ENCODE measurements at regions not wholly inside any gene's neighbourhood (a gene's known extent, or its start where the extent isn't known, plus 50 kb on each side); places are given as distances from the start of the nearest gene placed in this dataset.

DNA sequence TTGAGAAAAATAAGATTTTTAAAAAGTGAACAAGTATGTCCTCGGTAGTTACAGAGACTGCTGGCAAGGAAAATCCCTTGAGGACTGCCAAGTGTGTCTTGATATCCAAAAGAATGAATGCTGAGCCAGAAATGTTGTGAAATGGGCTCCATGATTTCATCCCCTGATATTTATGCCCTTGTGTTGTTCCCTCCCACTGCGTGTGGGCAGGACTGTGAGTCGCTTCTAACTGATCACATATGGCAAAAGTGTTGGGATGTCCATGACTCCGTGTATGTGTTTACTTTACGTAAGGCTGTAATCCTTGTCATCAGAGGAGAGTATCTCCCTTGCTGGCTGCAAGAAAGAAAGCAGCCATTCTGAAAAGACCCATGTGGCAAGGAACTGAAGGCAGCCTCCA lies 285.1 kb downstream of the SS18 start:
- H3K9ac ChIP-seq (ENCODE audit: control insufficient read depth, extremely low read depth, insufficient read depth, low read length), result no peak overlapping the region
- no peak overlapping the region for H2AFZ ChIP-seq (ENCODE audit: control insufficient read depth, low read length)
- H3K4me3 ChIP-seq (ENCODE audit: control insufficient read depth in 2 of 3, extremely low read depth in 1 of 3, insufficient read depth in 2 of 3, low read depth in 1 of 3, low read length in 3 of 3), result no peak overlapping the region
- H4K20me1 ChIP-seq (ENCODE audit: control insufficient read depth, extremely low read depth, insufficient read depth, low read length), result no peaks in the 10 kb centered on the region
- no peaks in the 10 kb centered on the region for H3K36me3 ChIP-seq (ENCODE audit: control insufficient read depth in 2 of 2, extremely low read depth in 1 of 2, insufficient read depth in 2 of 2, low read length in 2 of 2)
- dilution Hi-C loops (cut with MboI; ENCODE audit: extremely low pct_ligation_motif_present, low sequenced_read_pairs), result no loop called here
- H3K27ac ChIP-seq (ENCODE audit: control insufficient read depth, insufficient read depth, low read length), result no peak overlapping the region
- no peaks in the 10 kb centered on the region for H3K79me2 ChIP-seq (ENCODE audit: control insufficient read depth, insufficient read depth, low read length)
- H3K27me3 ChIP-seq (ENCODE audit: control insufficient read depth, extremely low read depth, insufficient read depth, low read length), result no peaks in the 10 kb centered on the region
- FAIRE-seq (no peak), DNase-seq (ENCODE audit: low read depth, low spot score) (no peak)
- no peaks in the 10 kb centered on the region for H3K4me1 ChIP-seq (ENCODE audit: control insufficient read depth, extremely low read depth, insufficient read depth, low read length)
- no peaks in the 10 kb centered on the region for H3K9me1 ChIP-seq (ENCODE audit: control insufficient read depth, extremely low read depth, insufficient read depth, low read length)
- H3K9me3 ChIP-seq (ENCODE audit: control insufficient read depth, low read depth, low read length), result no peaks in the 10 kb centered on the region
- H3K4me2 ChIP-seq (ENCODE audit: control insufficient read depth, extremely low read depth, insufficient read depth, low read depth, low read length), result no peak overlapping the region
- TF ChIP-seq EZH2 (IDR thresholded peaks at IDR 0.05; ENCODE audit: low read length), result no peak
- TF ChIP-seq, protein P1, sequence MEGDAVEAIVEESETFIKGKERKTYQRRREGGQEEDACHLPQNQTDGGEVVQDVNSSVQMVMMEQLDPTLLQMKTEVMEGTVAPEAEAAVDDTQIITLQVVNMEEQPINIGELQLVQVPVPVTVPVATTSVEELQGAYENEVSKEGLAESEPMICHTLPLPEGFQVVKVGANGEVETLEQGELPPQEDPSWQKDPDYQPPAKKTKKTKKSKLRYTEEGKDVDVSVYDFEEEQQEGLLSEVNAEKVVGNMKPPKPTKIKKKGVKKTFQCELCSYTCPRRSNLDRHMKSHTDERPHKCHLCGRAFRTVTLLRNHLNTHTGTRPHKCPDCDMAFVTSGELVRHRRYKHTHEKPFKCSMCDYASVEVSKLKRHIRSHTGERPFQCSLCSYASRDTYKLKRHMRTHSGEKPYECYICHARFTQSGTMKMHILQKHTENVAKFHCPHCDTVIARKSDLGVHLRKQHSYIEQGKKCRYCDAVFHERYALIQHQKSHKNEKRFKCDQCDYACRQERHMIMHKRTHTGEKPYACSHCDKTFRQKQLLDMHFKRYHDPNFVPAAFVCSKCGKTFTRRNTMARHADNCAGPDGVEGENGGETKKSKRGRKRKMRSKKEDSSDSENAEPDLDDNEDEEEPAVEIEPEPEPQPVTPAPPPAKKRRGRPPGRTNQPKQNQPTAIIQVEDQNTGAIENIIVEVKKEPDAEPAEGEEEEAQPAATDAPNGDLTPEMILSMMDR (optimal IDR thresholded peaks at IDR 0.05 in 1 of 3, IDR thresholded peaks at IDR 0.05 in 1 of 3, conservative IDR thresholded peaks at IDR 0.05 in 1 of 3; ENCODE audit: extremely low read depth in 1 of 3, insufficient read depth in 2 of 3, low read length in 3 of 3), result no peak

DNA sequence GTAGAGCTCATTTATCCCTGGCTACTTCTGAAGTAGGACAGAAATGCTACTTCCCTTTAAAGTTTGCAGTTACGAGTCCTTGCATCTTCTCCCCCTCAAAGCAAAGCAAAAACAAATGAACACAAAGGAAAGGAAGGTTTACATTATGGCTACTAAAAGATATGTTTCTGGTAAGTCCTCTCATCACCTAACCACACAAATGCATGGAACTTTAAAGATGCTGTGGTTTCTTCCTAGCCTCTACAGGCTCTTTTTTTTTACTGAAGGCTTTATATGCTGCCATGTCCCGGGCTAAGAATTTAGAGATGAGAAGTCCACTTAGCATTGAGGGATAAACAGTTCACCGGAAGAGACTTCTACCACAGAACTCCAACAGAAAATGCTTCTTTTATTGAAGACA lies 291.2 kb downstream of the SS18 start:
- Histone ChIP-seq H3K9ac (ENCODE audit: control insufficient read depth, extremely low read depth, insufficient read depth, low read length) (no peak overlapping the region), H3K79me2 (ENCODE audit: control insufficient read depth, insufficient read depth, low read length) (no peaks in the 10 kb centered on the region), H3K4me1 (ENCODE audit: control insufficient read depth, extremely low read depth, insufficient read depth, low read length) (no peaks in the 10 kb centered on the region), H3K4me2 (ENCODE audit: control insufficient read depth, extremely low read depth, insufficient read depth, low read depth, low read length) (no peak overlapping the region), H3K9me3 (ENCODE audit: control insufficient read depth, low read depth, low read length) (no peaks in the 10 kb centered on the region), H3K9me1 (ENCODE audit: control insufficient read depth, extremely low read depth, insufficient read depth, low read length) (no peaks in the 10 kb centered on the region), H3K4me3 (ENCODE audit: control insufficient read depth in 2 of 3, extremely low read depth in 1 of 3, insufficient read depth in 2 of 3, low read depth in 1 of 3, low read length in 3 of 3) (no peak overlapping the region), H2AFZ (ENCODE audit: control insufficient read depth, low read length) (no peak overlapping the region), H3K27me3 (ENCODE audit: control insufficient read depth, extremely low read depth, insufficient read depth, low read length) (no peaks in the 10 kb centered on the region), H3K36me3 (ENCODE audit: control insufficient read depth in 2 of 2, extremely low read depth in 1 of 2, insufficient read depth in 2 of 2, low read length in 2 of 2) (no peaks in the 10 kb centered on the region), H4K20me1 (ENCODE audit: control insufficient read depth, extremely low read depth, insufficient read depth, low read length) (no peaks in the 10 kb centered on the region), H3K27ac (ENCODE audit: control insufficient read depth, insufficient read depth, low read length) (no peak overlapping the region)
- dilution Hi-C loops (cut with MboI; ENCODE audit: extremely low pct_ligation_motif_present, low sequenced_read_pairs), result no loop called here
- DNase-seq (ENCODE audit: low read depth, low spot score) (no peak), FAIRE-seq (no peak)
- TF ChIP-seq, protein P1 (optimal IDR thresholded peaks at IDR 0.05 in 1 of 3, IDR thresholded peaks at IDR 0.05 in 1 of 3, conservative IDR thresholded peaks at IDR 0.05 in 1 of 3; ENCODE audit: extremely low read depth in 1 of 3, insufficient read depth in 2 of 3, low read length in 3 of 3), result no peak
- no peak for TF ChIP-seq EZH2 (IDR thresholded peaks at IDR 0.05; ENCODE audit: low read length)

Measured in keratinocyte (primary cell).